ENCODE measurements at regions not wholly inside any gene's neighbourhood (a gene's known extent, or its start where the extent isn't known, plus 50 kb on each side); places are given as distances from the start of the nearest gene placed in this dataset.
A peak's percentile ranks its signal among the peaks of the same experiment; 100 is the strongest.

- DNase-seq (ENCODE audit: low spot score) = no peak
- BruUV-seq (replicated peaks) = no TSS peak
- Histone ChIP-seq H3K27ac (ENCODE audit: low read depth, low read length, poor library complexity, severe bottlenecking) (no peak overlapping the region), H3K4me1 (ENCODE audit: insufficient read depth, low read length, poor library complexity, severe bottlenecking) (peaks cover 20% of the 10 kb centered on the region), H3K36me3 (ENCODE audit: insufficient read depth, low read length, poor library complexity, severe bottlenecking) (no peaks in the 10 kb centered on the region), H3K4me3 (ENCODE audit: low read depth, low read length, poor library complexity, severe bottlenecking) (no peak overlapping the region), H3K27me3 (replicated peaks; ENCODE audit: insufficient read depth, low read depth, low read length, poor library complexity) (no peaks in the 10 kb centered on the region), H3K9me3 (ENCODE audit: low read depth, low read length, poor library complexity, severe bottlenecking) (no peaks in the 10 kb centered on the region)
- CTCF ChIA-PET = no interaction called here
- intact Hi-C loops (cut with micrococcal nuclease; ENCODE audit: unreplicated experiment) = no loop called here
- POLR2A ChIA-PET (ENCODE audit: low non-redundant PET) = interaction anchor here (0.6 kb wide), 1 partner anchor 236 kb away, joined by 11 read pairs; no protein-coding TSS in a partner anchor
- no peak for TF ChIP-seq EZH2 (IDR thresholded peaks at IDR 0.05; ENCODE audit: borderline replicate concordance, low read depth, low read length, poor library complexity, severe bottlenecking)
- no peak for TF ChIP-seq CTCF (conservative IDR thresholded peaks at IDR 0.05; ENCODE audit: low read depth, low read length)
Measured at GRCh38 chr3:178060407-178060806, 475.8 kb upstream of the KCNMB2 start.

DNA sequence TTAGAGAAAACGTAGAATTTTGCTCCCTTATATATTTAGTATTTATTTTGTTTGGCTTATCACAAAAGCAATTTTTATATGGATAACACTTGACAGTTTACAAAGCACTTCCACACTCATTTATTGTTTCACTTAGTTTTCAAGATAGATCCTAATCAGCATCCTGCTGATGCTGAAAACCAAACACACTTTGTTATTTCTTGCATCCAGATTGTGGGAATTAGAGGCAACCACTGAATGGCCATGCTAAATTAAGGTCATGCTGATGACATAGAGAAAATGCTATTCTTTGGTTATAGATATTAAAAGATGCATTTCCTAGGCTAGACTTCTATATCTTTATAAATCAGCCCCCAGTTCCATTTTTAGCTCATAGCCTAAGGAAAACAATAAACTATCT is 474.1 kb upstream of the KCNMB2 start:
- ChIA-PET POLR2A (ENCODE audit: low non-redundant PET) (no interaction called here), CTCF (no interaction called here)
- Histone ChIP-seq H3K36me3 (ENCODE audit: insufficient read depth, low read length, poor library complexity, severe bottlenecking) (no peaks in the 10 kb centered on the region), H3K27ac (ENCODE audit: low read depth, low read length, poor library complexity, severe bottlenecking) (no peak overlapping the region), H3K4me1 (ENCODE audit: insufficient read depth, low read length, poor library complexity, severe bottlenecking) (peaks cover 20% of the 10 kb centered on the region), H3K27me3 (replicated peaks; ENCODE audit: insufficient read depth, low read depth, low read length, poor library complexity) (no peaks in the 10 kb centered on the region), H3K4me3 (ENCODE audit: low read depth, low read length, poor library complexity, severe bottlenecking) (no peak overlapping the region), H3K9me3 (ENCODE audit: low read depth, low read length, poor library complexity, severe bottlenecking) (no peaks in the 10 kb centered on the region)
- no peak for DNase-seq (ENCODE audit: low spot score)
- intact Hi-C loops (cut with micrococcal nuclease; ENCODE audit: unreplicated experiment) = no loop called here
- TF ChIP-seq CTCF (conservative IDR thresholded peaks at IDR 0.05; ENCODE audit: low read depth, low read length) (no peak), EZH2 (IDR thresholded peaks at IDR 0.05; ENCODE audit: borderline replicate concordance, low read depth, low read length, poor library complexity, severe bottlenecking) (no peak)
- no TSS peak for BruUV-seq (replicated peaks)

- no peaks in the 10 kb centered on the region for H3K27me3 ChIP-seq (replicated peaks; ENCODE audit: insufficient read depth, low read depth, low read length, poor library complexity)
- no peak overlapping the region for H3K4me3 ChIP-seq (ENCODE audit: low read depth, low read length, poor library complexity, severe bottlenecking)
- TF ChIP-seq CTCF (conservative IDR thresholded peaks at IDR 0.05; ENCODE audit: low read depth, low read length) = no peak
- no peak for TF ChIP-seq EZH2 (IDR thresholded peaks at IDR 0.05; ENCODE audit: borderline replicate concordance, low read depth, low read length, poor library complexity, severe bottlenecking)
- no peaks in the 10 kb centered on the region for H3K9me3 ChIP-seq (ENCODE audit: low read depth, low read length, poor library complexity, severe bottlenecking)
- ChIA-PET POLR2A (ENCODE audit: low non-redundant PET) (no interaction called here), CTCF (no interaction called here)
- peaks cover 20% of the 10 kb centered on the region for H3K4me1 ChIP-seq (ENCODE audit: insufficient read depth, low read length, poor library complexity, severe bottlenecking)
- intact Hi-C loops (cut with micrococcal nuclease; ENCODE audit: unreplicated experiment) = no loop called here
- no peaks in the 10 kb centered on the region for H3K36me3 ChIP-seq (ENCODE audit: insufficient read depth, low read length, poor library complexity, severe bottlenecking)
- peak; percentile 72 for DNase-seq (ENCODE audit: low spot score)
- BruUV-seq (replicated peaks) = no TSS peak
- no peak overlapping the region for H3K27ac ChIP-seq (ENCODE audit: low read depth, low read length, poor library complexity, severe bottlenecking)
Measured at GRCh38 chr3:178063461-178063860, 472.8 kb upstream of the KCNMB2 start.

Data from A673 (cell line).